Kidney (tissue), 13 donors: ENCODE measurements at regions not wholly inside any gene's neighbourhood (a gene's known extent, or its start where the extent isn't known, plus 50 kb on each side); places are given as distances from the start of the nearest gene placed in this dataset.
"Not testable (repeated sequence)": the region's sequence is repeated elsewhere in the genome, so short reads cannot be mapped to it uniquely, and the experiment has no call there.

Source experiments
- DNase-seq, 5 donors: peaks; one replicate each; pipeline ENCODE4 v3.0.0-alpha.2; 2013 to 2020
- FAIRE-seq: peaks from 2 replicates; lab custom pipeline; 2012; peaks lifted over from hg19 to GRCh38; lab: Jason Lieb, UNC
- H3K27ac ChIP-seq, 2 donors: one replicate each; pipeline ENCODE4 v1.7.0; 2013; ENCODE audit warnings: low read depth in 2 of 2, low read length in 2 of 2, inconsistent platforms in 1 of 2
- H3K27me3 ChIP-seq: one replicate; pipeline ENCODE4 v1.7.1; 2013; ENCODE audit warnings: low read length, inconsistent platforms; ENCODE audit not compliant: control insufficient read depth, insufficient read depth
- H3K36me3 ChIP-seq, 3 donors: one replicate each; pipeline versions ENCODE4 v1.7.0 to v1.7.1; 2013; ENCODE audit warnings: low read length in 3 of 3, control low read depth in 1 of 3, inconsistent platforms in 1 of 3; ENCODE audit not compliant: insufficient read depth in 3 of 3, control insufficient read depth in 2 of 3
- H3K4me1 ChIP-seq, 3 donors: one replicate each; pipeline versions ENCODE4 v1.7.0 to v1.7.1; 2013; ENCODE audit warnings: low read length in 3 of 3, inconsistent platforms in 1 of 3, low read depth in 1 of 3; ENCODE audit not compliant: control insufficient read depth in 2 of 3, insufficient read depth in 2 of 3
- H3K4me3 ChIP-seq, 3 donors: one replicate each; pipeline versions ENCODE4 v1.7.0 to v1.8.1; 2013; ENCODE audit warnings: low read length in 3 of 3, control low read depth in 1 of 3, inconsistent platforms in 1 of 3
- H3K9ac ChIP-seq, 3 donors: one replicate each; pipeline versions ENCODE4 v1.7.0 to v1.7.1; 2013; ENCODE audit warnings: low read length in 3 of 3, control low read depth in 1 of 3, inconsistent platforms in 1 of 3
- H3K9me3 ChIP-seq, 3 donors: one replicate each; pipeline versions ENCODE4 v1.7.0 to v1.7.1; 2013; ENCODE audit warnings: low read length in 3 of 3, control low read depth in 1 of 3, inconsistent platforms in 1 of 3; ENCODE audit not compliant: control insufficient read depth in 2 of 3, insufficient read depth in 1 of 3
- CTCF ChIP-seq: IDR thresholded peaks from 3 replicates; pipeline ENCODE4 v1.5.1; 2012; ENCODE audit warnings: mild to moderate bottlenecking, moderate library complexity, borderline replicate concordance; ENCODE audit not compliant: insufficient read depth; ENCODE audit errors: extremely low read depth
- intact Hi-C: fragments of 100-400 bp; cut with DNase I; formaldehyde crosslinking; loops from one replicate; pipeline ENCODE4 v1.11.1; 2022
- donor health status: control.
- donor health status: control.
- donor health status: control.
- donor health status: control.
- donor health status: control.
- donor health status: DM: yes; HTN: yes; CAD: no.
- donor health status: Normal renal cell carcinoma (clear cell type).

- Histone ChIP-seq H3K27me3 (no peaks in the 10 kb centered on the region), H3K36me3 (no peaks in the 10 kb centered on the region), H3K9me3 (no peaks in the 10 kb centered on the region), H3K4me1 (no peaks in the 10 kb centered on the region), H3K27ac (no peak overlapping the region), H3K9ac (no peak overlapping the region), H3K4me3 (no peak overlapping the region)
- FAIRE-seq (no peak), DNase-seq (peak in 2 of 5 donors; percentile 1 to 43)
- TF ChIP-seq CTCF = no peak
- intact Hi-C loops = no loop called here
These were observed 92.7 kb upstream of the ARX start for GRCh38 chrX:25108481-25108880.

- Histone ChIP-seq H3K4me3 (no peak overlapping the region), H3K9ac (no peak overlapping the region), H3K27me3 (no peaks in the 10 kb centered on the region), H3K4me1 (no peaks in the 10 kb centered on the region), H3K36me3 (no peaks in the 10 kb centered on the region), H3K27ac (no peak overlapping the region), H3K9me3 (no peaks in the 10 kb centered on the region)
- DNase-seq = peak in 2 of 5 donors; percentile 7 to 9
- intact Hi-C loops = no loop called here
- no peak for FAIRE-seq
- no peak for TF ChIP-seq CTCF
These were observed 89.5 kb upstream of the ARX start for GRCh38 chrX:25105221-25105620.

- intact Hi-C loops = no loop called here
- H3K27ac ChIP-seq = no peak overlapping the region
- no peaks in the 10 kb centered on the region for H3K9me3 ChIP-seq
- no peak overlapping the region for H3K9ac ChIP-seq
- DNase-seq = peak in 1 of 5 donors; percentile 6
- TF ChIP-seq CTCF = no peak
- no peak overlapping the region for H3K4me3 ChIP-seq
- H3K27me3 ChIP-seq = no peaks in the 10 kb centered on the region
- no peak for FAIRE-seq
- H3K36me3 ChIP-seq = no peaks in the 10 kb centered on the region
- H3K4me1 ChIP-seq = no peaks in the 10 kb centered on the region
These were observed 80.8 kb upstream of the ARX start for GRCh38 chrX:25096522-25097045.

GRCh38 chrX:25091152-25091551 is 75.4 kb upstream of the ARX start:
- H3K27ac ChIP-seq, FAIRE-seq, DNase-seq, H3K4me3 ChIP-seq, H3K9me3 ChIP-seq, H3K36me3 ChIP-seq, H3K9ac ChIP-seq, intact Hi-C loops, H3K4me1 ChIP-seq, H3K27me3 ChIP-seq: not testable (repeated sequence)
